Epithelial cell of prostate (primary cell): ENCODE measurements at regions not wholly inside any gene's neighbourhood (a gene's known extent, or its start where the extent isn't known, plus 50 kb on each side); places are given as distances from the start of the nearest gene placed in this dataset.

Source experiments
- DNase-seq: peaks from one replicate; pipeline ENCODE4 v3.0.0-alpha.2; 2011; ENCODE audit warnings: low read depth, low spot score
- H3K27ac ChIP-seq: fragments of 450-650 bp; 2 replicates; pipeline ENCODE4 v1.5.1; 2017; ENCODE audit warnings: mild to moderate bottlenecking

GRCh38 chr17:6231886-6232731, 161.9 kb downstream of the WSCD1 start:
- H3K27ac ChIP-seq: peak overlapping the region; percentile 71

GRCh38 chr17:6231465-6231864, 161.3 kb downstream of the WSCD1 start:
- H3K27ac ChIP-seq: peak overlapping the region; percentile 71
- DNase-seq: no peak

More at GRCh38 chr17:6231886-6232731, 161.9 kb downstream of the WSCD1 start:
- no peak for DNase-seq

GRCh38 chr17:6218333-6218732, 148.2 kb downstream of the WSCD1 start:
- H3K27ac ChIP-seq: no peak overlapping the region
- no peak for DNase-seq

- DNase-seq: no peak
- H3K27ac ChIP-seq: no peak overlapping the region
These were observed 145.2 kb downstream of the WSCD1 start for GRCh38 chr17:6215071-6216035.

- no peak overlapping the region for H3K27ac ChIP-seq
- DNase-seq: no peak
These were observed 143.7 kb downstream of the WSCD1 start for GRCh38 chr17:6213859-6214258.

- no peak overlapping the region for H3K27ac ChIP-seq
- no peak for DNase-seq
These were observed 142.6 kb downstream of the WSCD1 start for GRCh38 chr17:6212766-6213165.

GRCh38 chr17:6209829-6210228, 139.7 kb downstream of the WSCD1 start:
- no peak overlapping the region for H3K27ac ChIP-seq
- DNase-seq: no peak

GRCh38 chr17:6208608-6209180, 138.5 kb downstream of the WSCD1 start:
- H3K27ac ChIP-seq: no peak overlapping the region
- DNase-seq: no peak

GRCh38 chr17:6205525-6205924, 135.3 kb downstream of the WSCD1 start:
- no peak overlapping the region for H3K27ac ChIP-seq
- no peak for DNase-seq

- DNase-seq: no peak
- H3K27ac ChIP-seq: no peak overlapping the region
These were observed 134.9 kb downstream of the WSCD1 start for GRCh38 chr17:6205033-6205432.

GRCh38 chr17:6204203-6204722, 134.1 kb downstream of the WSCD1 start:
- no peak for DNase-seq
- H3K27ac ChIP-seq: no peak overlapping the region

GRCh38 chr17:6196355-6196754, 126.2 kb downstream of the WSCD1 start:
- DNase-seq: no peak
- H3K27ac ChIP-seq: no peak overlapping the region

- DNase-seq: no peak
- no peak overlapping the region for H3K27ac ChIP-seq
These were observed 124.9 kb downstream of the WSCD1 start for GRCh38 chr17:6195123-6195522.

- H3K27ac ChIP-seq: no peak overlapping the region
- DNase-seq: no peak
These were observed 121.5 kb downstream of the WSCD1 start for GRCh38 chr17:6191405-6192324.

GRCh38 chr17:6187836-6188235, 117.7 kb downstream of the WSCD1 start:
- DNase-seq: no peak
- no peak overlapping the region for H3K27ac ChIP-seq

- no peak overlapping the region for H3K27ac ChIP-seq
- DNase-seq: no peak
These were observed 116.8 kb downstream of the WSCD1 start for GRCh38 chr17:6186998-6187397.

- H3K27ac ChIP-seq: no peak overlapping the region
- DNase-seq: no peak
These were observed 114.3 kb downstream of the WSCD1 start for GRCh38 chr17:6184508-6184907.

GRCh38 chr17:6179017-6179416, 108.8 kb downstream of the WSCD1 start:
- no peak for DNase-seq
- no peak overlapping the region for H3K27ac ChIP-seq

- no peak overlapping the region for H3K27ac ChIP-seq
- DNase-seq: no peak
These were observed 107.9 kb downstream of the WSCD1 start for GRCh38 chr17:6177941-6178694.
